Effector memory CD4-positive, alpha-beta T cell (primary cell): ENCODE measurements at regions not wholly inside any gene's neighbourhood (a gene's known extent, or its start where the extent isn't known, plus 50 kb on each side); places are given as distances from the start of the nearest gene placed in this dataset.

Source experiments
- DNase-seq, 3 donors: peaks; one replicate each; pipeline ENCODE4 v3.0.0-alpha.2; 2020
- H3K27ac ChIP-seq: 2 replicates; pipeline ENCODE4 v1.7.0; 2013; ENCODE audit warnings: mild to moderate bottlenecking, low read length, moderate library complexity; ENCODE audit not compliant: insufficient read depth, poor library complexity, severe bottlenecking
- H3K27me3 ChIP-seq: replicated peaks from 2 replicates; pipeline ENCODE4 v1.7.0; 2013; ENCODE audit warnings: mild to moderate bottlenecking, low read length; ENCODE audit not compliant: insufficient read depth, control insufficient read depth, poor library complexity, severe bottlenecking
- H3K36me3 ChIP-seq: 2 replicates; pipeline ENCODE4 v1.7.0; 2013; ENCODE audit warnings: mild to moderate bottlenecking, low read length, moderate library complexity; ENCODE audit not compliant: control insufficient read depth, insufficient read depth
- H3K4me1 ChIP-seq: 2 replicates; pipeline ENCODE4 v1.7.0; 2013; ENCODE audit warnings: low read length, mild to moderate bottlenecking; ENCODE audit not compliant: control insufficient read depth, insufficient read depth, poor library complexity, severe bottlenecking
- H3K4me3 ChIP-seq: 2 replicates; pipeline ENCODE4 v1.7.0; 2013; ENCODE audit warnings: low read length, low read depth, mild to moderate bottlenecking; ENCODE audit not compliant: insufficient read depth, poor library complexity, severe bottlenecking
- H3K9me3 ChIP-seq: 2 replicates; pipeline ENCODE4 v1.7.0; 2013; ENCODE audit warnings: mild to moderate bottlenecking, low read length, moderate library complexity; ENCODE audit not compliant: control insufficient read depth

- H3K4me3 ChIP-seq: no peak overlapping the region
- H3K27me3 ChIP-seq: no peaks in the 10 kb centered on the region
- no peaks in the 10 kb centered on the region for H3K9me3 ChIP-seq
- DNase-seq: no peak
- H3K36me3 ChIP-seq: no peaks in the 10 kb centered on the region
- no peak overlapping the region for H3K27ac ChIP-seq
- no peaks in the 10 kb centered on the region for H3K4me1 ChIP-seq
Measured at GRCh38 chr11:134888821-134889220, 476.8 kb upstream of the B3GAT1 start.

- H3K4me3 ChIP-seq: no peak overlapping the region
Measured at GRCh38 chr11:134887896-134888295, 475.9 kb upstream of the B3GAT1 start.

GRCh38 chr11:134883484-134883883 is 471.4 kb upstream of the B3GAT1 start:
- no peak for DNase-seq
- Histone ChIP-seq H3K36me3 (no peaks in the 10 kb centered on the region), H3K4me3 (no peak overlapping the region), H3K9me3 (no peaks in the 10 kb centered on the region), H3K27ac (no peak overlapping the region), H3K4me1 (no peaks in the 10 kb centered on the region), H3K27me3 (no peaks in the 10 kb centered on the region)

More at GRCh38 chr11:134887896-134888295, 475.9 kb upstream of the B3GAT1 start:
- Histone ChIP-seq H3K27ac (no peak overlapping the region), H3K4me1 (no peaks in the 10 kb centered on the region), H3K27me3 (no peaks in the 10 kb centered on the region), H3K9me3 (no peaks in the 10 kb centered on the region), H3K36me3 (no peaks in the 10 kb centered on the region)
- no peak for DNase-seq

GRCh38 chr11:134882671-134883297 is 470.7 kb upstream of the B3GAT1 start:
- H3K27me3 ChIP-seq: no peaks in the 10 kb centered on the region
- H3K9me3 ChIP-seq: no peaks in the 10 kb centered on the region
- no peak overlapping the region for H3K27ac ChIP-seq
- DNase-seq: no peak
- no peaks in the 10 kb centered on the region for H3K36me3 ChIP-seq
- H3K4me3 ChIP-seq: no peak overlapping the region
- H3K4me1 ChIP-seq: no peaks in the 10 kb centered on the region

- H3K27ac ChIP-seq: no peak overlapping the region
- H3K4me1 ChIP-seq: no peaks in the 10 kb centered on the region
- H3K4me3 ChIP-seq: no peak overlapping the region
- no peaks in the 10 kb centered on the region for H3K27me3 ChIP-seq
- DNase-seq: no peak
- H3K36me3 ChIP-seq: no peaks in the 10 kb centered on the region
- H3K9me3 ChIP-seq: no peaks in the 10 kb centered on the region
Measured at GRCh38 chr11:134882141-134882540, 470.1 kb upstream of the B3GAT1 start.

- Histone ChIP-seq H3K36me3 (no peaks in the 10 kb centered on the region), H3K27me3 (no peaks in the 10 kb centered on the region), H3K27ac (no peak overlapping the region), H3K4me1 (no peaks in the 10 kb centered on the region), H3K9me3 (no peaks in the 10 kb centered on the region), H3K4me3 (no peak overlapping the region)
- DNase-seq: no peak
Measured at GRCh38 chr11:134880788-134881187, 468.7 kb upstream of the B3GAT1 start.

GRCh38 chr11:134879931-134880330 is 467.9 kb upstream of the B3GAT1 start:
- no peaks in the 10 kb centered on the region for H3K4me1 ChIP-seq
- no peaks in the 10 kb centered on the region for H3K27me3 ChIP-seq
- no peak for DNase-seq
- H3K9me3 ChIP-seq: no peaks in the 10 kb centered on the region
- H3K36me3 ChIP-seq: no peaks in the 10 kb centered on the region
- no peak overlapping the region for H3K27ac ChIP-seq
- no peak overlapping the region for H3K4me3 ChIP-seq

- no peak for DNase-seq
- no peaks in the 10 kb centered on the region for H3K9me3 ChIP-seq
- no peak overlapping the region for H3K4me3 ChIP-seq
- H3K36me3 ChIP-seq: no peaks in the 10 kb centered on the region
- no peaks in the 10 kb centered on the region for H3K27me3 ChIP-seq
- H3K4me1 ChIP-seq: no peaks in the 10 kb centered on the region
- no peak overlapping the region for H3K27ac ChIP-seq
Measured at GRCh38 chr11:134879341-134879740, 467.3 kb upstream of the B3GAT1 start.

- Histone ChIP-seq H3K36me3 (no peaks in the 10 kb centered on the region), H3K27ac (no peak overlapping the region), H3K4me3 (no peak overlapping the region), H3K9me3 (no peaks in the 10 kb centered on the region), H3K4me1 (no peaks in the 10 kb centered on the region), H3K27me3 (no peaks in the 10 kb centered on the region)
- DNase-seq: no peak
Measured at GRCh38 chr11:134878785-134879184, 466.7 kb upstream of the B3GAT1 start.

- Histone ChIP-seq H3K36me3 (no peaks in the 10 kb centered on the region), H3K9me3 (no peaks in the 10 kb centered on the region), H3K27ac (no peak overlapping the region), H3K27me3 (no peaks in the 10 kb centered on the region), H3K4me1 (no peaks in the 10 kb centered on the region), H3K4me3 (no peak overlapping the region)
- no peak for DNase-seq
Measured at GRCh38 chr11:134876226-134876625, 464.2 kb upstream of the B3GAT1 start.
